ENCODE measurements at regions not wholly inside any gene's neighbourhood (a gene's known extent, or its start where the extent isn't known, plus 50 kb on each side); places are given as distances from the start of the nearest gene placed in this dataset.

DNA sequence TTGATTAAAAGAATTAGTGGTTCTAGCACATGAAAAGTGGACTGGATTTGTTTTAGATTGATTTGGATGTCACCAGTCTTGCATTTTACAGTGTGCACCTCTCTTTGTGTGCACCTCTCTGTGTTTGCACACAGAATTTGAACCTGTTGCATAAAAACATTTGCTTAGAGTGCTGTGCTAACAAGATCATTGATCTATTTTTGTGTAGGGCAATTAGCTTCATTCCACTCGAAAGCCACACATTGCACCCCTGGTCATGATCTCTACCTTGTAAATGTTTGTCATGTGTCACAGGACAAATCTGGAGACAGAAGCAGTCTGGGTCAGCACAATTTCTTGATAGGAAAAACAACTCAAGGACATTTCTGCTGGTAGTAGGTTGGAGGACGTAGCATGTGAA is 258.7 kb upstream of the LINC00305 start:
- DNase-seq (ENCODE audit: low spot score): no peak
- TF ChIP-seq, protein P1, sequence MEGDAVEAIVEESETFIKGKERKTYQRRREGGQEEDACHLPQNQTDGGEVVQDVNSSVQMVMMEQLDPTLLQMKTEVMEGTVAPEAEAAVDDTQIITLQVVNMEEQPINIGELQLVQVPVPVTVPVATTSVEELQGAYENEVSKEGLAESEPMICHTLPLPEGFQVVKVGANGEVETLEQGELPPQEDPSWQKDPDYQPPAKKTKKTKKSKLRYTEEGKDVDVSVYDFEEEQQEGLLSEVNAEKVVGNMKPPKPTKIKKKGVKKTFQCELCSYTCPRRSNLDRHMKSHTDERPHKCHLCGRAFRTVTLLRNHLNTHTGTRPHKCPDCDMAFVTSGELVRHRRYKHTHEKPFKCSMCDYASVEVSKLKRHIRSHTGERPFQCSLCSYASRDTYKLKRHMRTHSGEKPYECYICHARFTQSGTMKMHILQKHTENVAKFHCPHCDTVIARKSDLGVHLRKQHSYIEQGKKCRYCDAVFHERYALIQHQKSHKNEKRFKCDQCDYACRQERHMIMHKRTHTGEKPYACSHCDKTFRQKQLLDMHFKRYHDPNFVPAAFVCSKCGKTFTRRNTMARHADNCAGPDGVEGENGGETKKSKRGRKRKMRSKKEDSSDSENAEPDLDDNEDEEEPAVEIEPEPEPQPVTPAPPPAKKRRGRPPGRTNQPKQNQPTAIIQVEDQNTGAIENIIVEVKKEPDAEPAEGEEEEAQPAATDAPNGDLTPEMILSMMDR (IDR thresholded peaks at IDR 0.05): no peak
- Histone ChIP-seq H3K27ac (no peak overlapping the region), H3K4me3 (no peak overlapping the region)

DNA sequence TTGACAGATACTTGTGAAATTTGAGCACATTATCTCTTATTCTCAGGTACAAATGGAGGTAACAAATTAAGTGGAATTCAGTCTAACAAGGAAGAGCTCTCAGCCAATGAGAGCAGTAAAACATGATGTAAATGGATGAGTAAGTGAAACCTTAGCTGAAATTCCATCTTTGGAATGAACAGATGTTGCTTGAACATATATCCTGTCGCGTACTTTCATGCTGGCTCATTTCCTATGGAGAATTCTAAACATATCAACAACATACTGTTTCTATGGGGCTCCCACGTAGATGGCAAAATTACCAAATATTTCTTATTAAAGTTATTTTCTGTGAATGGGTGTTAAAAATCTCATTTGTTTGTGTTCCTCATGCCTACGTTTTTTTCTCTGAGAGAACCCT is 256.3 kb upstream of the LINC00305 start:
- no peak for DNase-seq (ENCODE audit: low spot score)
- TF ChIP-seq, protein P1 (IDR thresholded peaks at IDR 0.05): no peak
- no peak overlapping the region for H3K4me3 ChIP-seq
- H3K27ac ChIP-seq: no peak overlapping the region

DNA sequence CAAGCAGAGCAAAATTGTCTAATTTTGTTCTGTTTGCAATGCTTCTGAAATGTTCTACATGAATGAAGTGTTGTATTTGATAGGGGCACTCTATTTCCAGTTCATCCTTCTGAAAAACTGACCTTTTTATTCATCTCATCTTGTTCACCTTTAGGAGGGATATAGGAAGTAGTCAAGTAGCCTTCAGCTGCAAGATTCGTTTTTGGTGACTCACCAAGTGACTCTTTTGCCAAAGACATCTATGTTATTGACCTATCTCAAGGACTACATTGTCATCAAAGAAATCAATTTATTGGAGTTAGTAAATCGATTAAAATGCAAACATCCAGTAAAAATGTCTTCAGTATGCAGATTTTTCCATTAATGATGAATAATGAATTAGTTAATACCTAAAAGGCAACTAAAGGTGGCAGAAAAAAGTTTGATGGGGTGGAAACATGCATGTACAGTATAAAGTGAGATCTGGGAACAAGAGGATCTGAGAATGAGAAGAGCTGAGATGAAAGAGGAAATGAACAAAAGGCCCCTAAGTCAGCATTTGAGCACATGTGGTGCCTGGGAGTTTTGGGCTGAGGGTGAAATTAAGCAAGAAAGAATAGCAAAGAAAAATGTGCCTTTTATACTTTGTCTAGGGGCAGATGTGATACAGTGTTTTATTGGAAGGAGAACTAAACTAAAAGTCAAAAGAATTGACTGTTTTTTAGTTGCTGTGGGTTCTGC is 255.1 kb upstream of the LINC00305 start:
- H3K27ac ChIP-seq: no peak overlapping the region
- no peak overlapping the region for H3K4me3 ChIP-seq
- DNase-seq (ENCODE audit: low spot score): no peak
- TF ChIP-seq, protein P1 (IDR thresholded peaks at IDR 0.05): no peak

DNA sequence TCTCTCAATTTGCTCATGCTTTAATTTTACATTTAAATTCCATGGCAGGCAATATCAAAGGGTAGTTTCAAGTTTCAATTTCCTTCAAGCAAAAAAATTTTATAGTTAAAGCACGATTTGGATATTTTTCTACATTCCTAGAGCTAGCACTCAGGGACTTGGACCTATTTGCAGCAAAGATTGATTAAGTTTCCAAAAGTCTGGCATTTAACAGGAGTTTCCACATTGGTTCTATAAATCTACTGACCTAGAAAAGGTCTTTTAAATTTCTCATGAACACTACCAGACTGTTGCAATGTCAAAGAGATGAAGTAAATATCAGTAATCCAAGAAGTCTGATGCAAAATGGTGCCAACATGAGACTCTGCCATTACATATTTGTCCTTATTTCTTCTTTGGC is 253.7 kb upstream of the LINC00305 start:
- Histone ChIP-seq H3K27ac (no peak overlapping the region), H3K4me3 (no peak overlapping the region)
- DNase-seq (ENCODE audit: low spot score): no peak
- TF ChIP-seq, protein P1 (IDR thresholded peaks at IDR 0.05): no peak

DNA sequence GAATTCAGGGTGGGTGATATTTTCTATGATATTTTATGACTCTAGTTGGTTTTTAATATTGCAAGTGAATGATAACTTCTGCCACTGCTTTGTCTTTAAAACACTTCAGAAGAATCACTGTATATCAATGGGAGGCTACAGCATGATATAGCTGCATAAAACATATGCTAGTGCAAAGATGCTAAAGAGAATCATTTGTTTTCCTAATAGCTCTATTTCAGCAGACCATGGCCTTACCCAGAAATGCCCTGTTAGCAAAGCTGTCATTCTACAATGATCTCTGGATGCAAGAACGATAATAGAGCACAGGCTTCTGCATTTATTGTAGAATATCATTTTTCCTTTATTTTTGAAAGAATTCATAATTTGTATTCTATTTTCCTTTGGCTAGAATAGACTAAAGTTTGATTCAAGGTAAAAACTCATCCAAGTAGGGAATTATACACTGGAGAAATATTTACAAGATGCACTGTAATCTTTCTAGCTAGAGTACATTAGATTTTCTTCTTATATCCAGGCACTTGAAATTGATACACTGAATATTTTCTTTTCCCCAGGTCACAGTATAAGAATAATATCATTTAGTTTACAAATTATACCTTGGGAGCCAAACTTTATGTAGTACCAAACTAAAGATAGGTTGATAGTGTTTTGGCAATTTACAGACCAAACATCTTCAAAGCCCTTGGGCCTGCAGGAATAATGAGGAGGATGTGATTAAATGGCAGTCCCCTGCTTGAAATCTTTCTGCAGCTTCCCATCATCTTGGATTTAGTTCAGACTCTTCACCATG is 252.6 kb upstream of the LINC00305 start:
- Histone ChIP-seq H3K4me3 (no peak overlapping the region), H3K27ac (no peak overlapping the region)
- no peak for DNase-seq (ENCODE audit: low spot score)
- TF ChIP-seq, protein P1 (IDR thresholded peaks at IDR 0.05): no peak

DNA sequence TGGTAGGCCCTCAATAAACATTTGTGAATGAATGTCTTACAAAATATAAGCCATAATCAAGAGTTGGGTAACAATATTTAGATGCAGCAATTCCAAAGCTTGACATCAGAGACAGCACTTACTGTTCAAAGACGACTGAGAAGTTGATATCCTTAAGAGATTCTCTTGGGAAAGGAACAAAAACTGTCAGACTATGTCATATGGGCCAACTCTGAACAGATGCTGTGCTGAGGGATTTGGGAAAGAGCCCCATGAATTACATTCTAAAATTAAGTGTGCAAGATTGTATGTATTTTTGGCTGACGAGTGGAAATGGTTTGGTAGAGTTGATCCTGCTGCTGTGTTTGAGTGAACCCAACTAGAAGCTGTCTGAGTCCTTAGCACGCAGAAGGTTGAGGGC is 250.7 kb upstream of the LINC00305 start:
- no peak overlapping the region for H3K4me3 ChIP-seq
- DNase-seq (ENCODE audit: low spot score): no peak
- TF ChIP-seq, protein P1 (IDR thresholded peaks at IDR 0.05): no peak
- H3K27ac ChIP-seq: no peak overlapping the region

DNA sequence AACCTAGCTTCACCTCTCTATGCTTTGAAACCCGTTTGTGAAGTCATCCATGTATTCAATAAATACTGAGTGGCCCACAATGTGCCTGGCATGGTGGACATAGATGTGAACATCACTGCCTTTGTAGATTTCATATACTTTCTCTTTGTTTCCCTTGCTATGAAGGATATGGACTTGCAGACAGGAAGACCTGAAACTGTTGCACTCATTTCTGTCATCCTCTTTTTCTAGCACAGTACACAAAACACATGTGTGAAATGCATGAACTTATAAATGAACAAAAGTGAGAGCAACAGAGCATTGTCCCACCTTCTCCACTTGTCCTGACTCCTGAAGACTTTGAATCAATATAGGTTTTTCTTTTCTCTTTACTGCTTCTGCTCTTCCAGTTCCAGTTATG is 249.4 kb upstream of the LINC00305 start:
- TF ChIP-seq, protein P1 (IDR thresholded peaks at IDR 0.05): no peak
- Histone ChIP-seq H3K27ac (no peak overlapping the region), H3K4me3 (no peak overlapping the region)
- no peak for DNase-seq (ENCODE audit: low spot score)

Measured in coronary artery (tissue), 2 donors.